ENCODE measurements at regions not wholly inside any gene's neighbourhood (a gene's known extent, or its start where the extent isn't known, plus 50 kb on each side); places are given as distances from the start of the nearest gene placed in this dataset.

- TF ChIP-seq CTCF (IDR thresholded peaks at IDR 0.05; ENCODE audit: low read depth, low read length, missing input control) (no peak), EGR1 (IDR thresholded peaks at IDR 0.05; ENCODE audit: low read depth in 2 of 2) (no peak), TAF1 (conservative IDR thresholded peaks at IDR 0.05) (no peak), MAX (IDR thresholded peaks at IDR 0.05) (no peak), GABPA (IDR thresholded peaks at IDR 0.05 in 1 of 2, conservative IDR thresholded peaks at IDR 0.05 in 1 of 2) (no peak), RAD21 (IDR thresholded peaks at IDR 0.05) (no peak), ATF3 (IDR thresholded peaks at IDR 0.05) (no peak)
Observed at GRCh38 chr4:157803845-157804521, 368.8 kb downstream of the GASK1B start.
